ENCODE measurements at regions not wholly inside any gene's neighbourhood (a gene's known extent, or its start where the extent isn't known, plus 50 kb on each side); places are given as distances from the start of the nearest gene placed in this dataset.

DNA sequence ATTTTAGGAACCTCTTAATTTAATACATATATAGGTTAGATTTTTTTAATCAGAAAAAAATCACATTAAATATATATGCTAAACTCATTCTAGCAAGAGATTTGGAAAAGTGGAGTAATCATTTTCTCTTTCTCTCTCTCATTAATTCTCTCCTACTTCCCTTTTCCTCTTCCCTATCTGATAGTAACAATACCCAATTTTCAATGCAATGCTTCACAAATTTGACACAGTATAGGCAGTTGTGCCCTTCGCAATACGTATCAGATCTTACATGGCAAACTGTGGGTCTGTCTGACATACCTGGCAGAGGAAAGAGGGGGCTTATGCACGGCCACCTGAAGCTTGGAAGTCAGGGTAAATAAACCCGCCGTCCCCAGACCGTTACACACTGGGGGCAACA is 444.3 kb downstream of the NBAS start:
- TF ChIP-seq, protein P1, sequence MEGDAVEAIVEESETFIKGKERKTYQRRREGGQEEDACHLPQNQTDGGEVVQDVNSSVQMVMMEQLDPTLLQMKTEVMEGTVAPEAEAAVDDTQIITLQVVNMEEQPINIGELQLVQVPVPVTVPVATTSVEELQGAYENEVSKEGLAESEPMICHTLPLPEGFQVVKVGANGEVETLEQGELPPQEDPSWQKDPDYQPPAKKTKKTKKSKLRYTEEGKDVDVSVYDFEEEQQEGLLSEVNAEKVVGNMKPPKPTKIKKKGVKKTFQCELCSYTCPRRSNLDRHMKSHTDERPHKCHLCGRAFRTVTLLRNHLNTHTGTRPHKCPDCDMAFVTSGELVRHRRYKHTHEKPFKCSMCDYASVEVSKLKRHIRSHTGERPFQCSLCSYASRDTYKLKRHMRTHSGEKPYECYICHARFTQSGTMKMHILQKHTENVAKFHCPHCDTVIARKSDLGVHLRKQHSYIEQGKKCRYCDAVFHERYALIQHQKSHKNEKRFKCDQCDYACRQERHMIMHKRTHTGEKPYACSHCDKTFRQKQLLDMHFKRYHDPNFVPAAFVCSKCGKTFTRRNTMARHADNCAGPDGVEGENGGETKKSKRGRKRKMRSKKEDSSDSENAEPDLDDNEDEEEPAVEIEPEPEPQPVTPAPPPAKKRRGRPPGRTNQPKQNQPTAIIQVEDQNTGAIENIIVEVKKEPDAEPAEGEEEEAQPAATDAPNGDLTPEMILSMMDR (IDR thresholded peaks at IDR 0.05; ENCODE audit: low read depth, low read length, missing control alignments): no peak
- no peak for DNase-seq (ENCODE audit: low read depth)
- no peak overlapping the region for H3K4me3 ChIP-seq (ENCODE audit: low read depth, low read length)
